ENCODE measurements at regions not wholly inside any gene's neighbourhood (a gene's known extent, or its start where the extent isn't known, plus 50 kb on each side); places are given as distances from the start of the nearest gene placed in this dataset.
"Not testable (repeated sequence)": the region's sequence is repeated elsewhere in the genome, so short reads cannot be mapped to it uniquely, and the experiment has no call there.

DNA sequence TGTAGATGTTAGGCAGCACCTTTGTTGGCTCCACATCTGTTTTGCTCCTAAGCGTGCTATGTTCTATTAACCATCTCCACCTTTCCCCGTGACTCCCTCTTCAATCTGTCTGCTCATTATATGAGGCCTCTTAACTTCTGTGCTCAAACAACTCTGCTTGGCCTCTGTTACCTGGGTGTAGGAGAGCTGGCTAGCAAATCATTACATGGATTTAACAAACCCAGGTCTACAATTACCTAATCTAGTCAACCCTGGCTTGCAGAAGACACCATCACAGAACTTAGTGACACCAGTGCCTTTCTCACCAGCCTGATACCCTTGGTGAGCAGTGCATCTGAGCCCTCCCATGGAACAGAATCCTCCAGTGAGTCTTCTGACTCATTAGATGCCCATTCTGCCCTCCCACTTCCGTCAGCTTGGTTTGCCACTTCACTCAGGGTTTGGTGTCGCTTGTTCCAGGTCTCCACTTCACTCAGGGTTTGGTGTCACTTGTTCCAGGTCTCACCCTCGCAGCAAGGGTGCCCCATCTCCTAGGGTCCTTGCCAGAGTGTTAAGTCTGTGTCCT, 92.0 kb upstream of the KIF26B start:
- intact Hi-C loops (cut with micrococcal nuclease) = no loop called here

DNA sequence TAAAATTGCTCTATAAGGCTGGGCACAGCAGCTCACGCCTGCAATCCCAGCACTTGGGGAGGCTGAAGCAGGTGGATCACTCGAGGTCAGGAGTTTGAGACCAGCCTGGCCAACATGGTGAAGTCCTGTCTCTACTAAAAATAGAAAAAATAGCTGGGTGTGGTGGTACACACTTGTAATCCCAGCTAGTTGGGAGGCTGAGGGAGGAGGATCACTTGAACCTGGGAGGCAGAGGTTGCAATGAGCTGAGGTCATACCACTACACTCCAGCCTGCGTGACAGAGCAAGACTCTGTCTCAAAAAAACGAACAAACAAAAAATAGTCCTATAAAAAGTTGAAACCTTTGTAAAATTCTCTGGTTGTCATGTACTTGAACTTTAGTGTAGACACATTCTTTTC, 93.0 kb upstream of the KIF26B start:
- intact Hi-C loops (cut with micrococcal nuclease) = not testable (repeated sequence)

DNA sequence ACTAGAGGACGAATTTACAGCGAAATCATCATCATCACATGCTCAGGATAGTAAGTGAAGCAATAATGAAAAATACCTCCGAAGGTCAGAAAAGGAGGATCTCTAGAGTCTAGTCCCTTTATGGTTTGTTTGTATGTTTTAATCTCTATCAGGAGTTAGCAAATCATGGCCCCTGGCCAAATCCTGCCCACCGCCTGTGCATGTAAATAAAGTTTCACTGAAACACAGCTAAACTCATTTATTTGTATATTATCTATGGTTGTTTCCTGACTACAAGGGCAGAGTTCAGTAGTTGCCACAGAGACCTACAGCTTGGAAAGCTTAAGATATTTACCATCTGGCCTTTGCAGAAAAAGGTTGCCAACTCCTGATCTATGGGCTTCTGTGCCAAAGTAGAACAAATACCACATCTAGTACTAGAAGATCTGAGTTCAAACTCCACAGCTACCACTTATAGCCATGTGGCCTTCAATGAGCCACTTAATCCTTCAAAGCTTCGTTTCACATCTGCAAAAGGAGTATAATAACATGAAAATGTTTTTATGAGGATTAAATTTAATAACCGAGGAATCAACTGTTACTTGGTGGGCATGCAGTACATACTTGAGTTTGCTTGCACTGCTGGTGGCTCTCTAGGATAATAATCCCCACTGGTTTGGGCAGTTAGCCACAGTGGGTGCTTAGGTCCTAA, 94.0 kb upstream of the KIF26B start:
- intact Hi-C loops (cut with micrococcal nuclease) = no loop called here

DNA sequence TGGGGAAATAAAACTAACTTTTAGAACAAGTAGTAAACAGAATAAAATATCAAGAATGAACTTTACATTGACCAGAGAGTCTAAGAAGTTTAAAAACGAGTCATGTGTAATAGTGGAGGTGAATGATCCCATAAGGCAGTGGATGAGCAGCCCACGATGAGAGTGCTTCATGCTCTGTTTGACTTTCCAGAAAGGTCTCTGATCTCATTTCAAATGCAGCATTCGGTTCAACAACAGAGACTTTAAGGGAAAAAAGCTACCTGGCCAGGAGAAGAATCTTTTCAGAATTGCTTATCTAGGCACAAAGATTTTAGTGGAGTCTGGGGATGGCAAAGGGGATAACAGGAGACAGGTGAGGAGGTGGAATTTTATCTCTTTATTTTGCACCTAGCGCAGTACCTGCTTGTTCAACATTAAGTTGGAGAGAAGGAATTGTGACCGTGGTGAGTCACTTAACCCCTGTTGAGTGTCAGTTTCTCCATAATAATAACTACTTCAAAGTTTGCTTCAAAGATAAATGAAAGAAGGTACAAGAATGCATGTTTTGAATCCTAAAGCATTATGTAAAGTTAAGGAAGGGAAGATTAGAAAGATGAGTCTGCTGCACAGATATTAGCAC, 94.9 kb upstream of the KIF26B start:
- intact Hi-C loops (cut with micrococcal nuclease) = no loop called here

DNA sequence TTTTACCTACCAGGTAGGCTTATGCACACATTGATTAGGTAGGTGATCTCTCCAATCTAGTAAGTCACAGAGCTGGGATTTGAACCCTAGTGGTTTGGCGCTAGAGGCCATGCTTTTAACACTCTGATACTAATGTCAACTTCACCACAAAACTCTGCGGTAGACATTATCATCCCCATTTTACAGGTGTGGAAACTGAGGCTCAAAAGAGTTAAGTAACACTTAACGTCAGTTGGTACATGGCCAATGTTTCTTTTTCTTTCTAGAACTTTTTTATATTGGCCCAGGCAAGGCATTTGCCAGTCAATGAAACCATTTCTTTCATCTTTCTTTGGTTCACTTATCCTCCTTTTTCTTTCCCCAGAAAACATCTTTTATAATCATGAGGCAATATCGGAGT, 95.9 kb upstream of the KIF26B start:
- intact Hi-C loops (cut with micrococcal nuclease) = no loop called here

DNA sequence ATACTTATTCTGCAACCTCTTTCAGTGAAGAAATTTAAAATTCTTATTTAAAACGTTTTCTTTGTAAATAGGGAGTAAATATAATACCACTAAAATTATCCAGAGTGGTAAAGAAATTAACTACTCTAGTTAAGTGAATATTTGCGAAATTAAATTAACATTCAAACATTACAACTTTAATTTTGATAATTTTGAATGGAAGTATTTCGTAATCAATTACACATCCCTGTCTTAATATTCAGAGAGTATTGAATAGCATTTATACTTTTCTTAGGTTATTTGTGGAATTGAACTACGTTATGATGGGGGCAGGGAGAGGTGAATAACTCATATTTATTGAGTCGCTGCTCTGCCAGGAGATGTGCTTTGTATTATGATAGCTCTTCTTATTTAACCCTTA, 96.3 kb upstream of the KIF26B start:
- intact Hi-C loops (cut with micrococcal nuclease) = no loop called here

DNA sequence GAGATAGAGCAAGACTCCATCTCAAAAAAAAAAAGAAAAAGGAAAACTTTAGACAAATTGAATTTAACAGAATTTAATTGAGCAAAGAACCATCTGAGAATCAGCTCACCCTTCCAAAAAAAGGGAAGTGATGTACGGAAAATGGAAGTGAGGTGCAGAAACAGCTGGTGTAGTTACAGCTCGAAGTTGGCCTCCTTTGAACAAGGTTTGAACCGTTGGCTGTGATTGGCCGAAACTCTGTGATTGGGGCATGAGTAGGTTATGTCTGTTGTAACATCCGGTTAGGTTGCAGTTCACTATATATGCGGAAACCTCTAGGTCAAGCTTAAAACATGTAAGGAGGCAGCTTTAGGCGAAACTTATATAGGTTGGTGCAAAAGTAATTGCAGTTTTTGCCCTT, 97.9 kb upstream of the KIF26B start:
- intact Hi-C loops (cut with micrococcal nuclease) = no loop called here

DNA sequence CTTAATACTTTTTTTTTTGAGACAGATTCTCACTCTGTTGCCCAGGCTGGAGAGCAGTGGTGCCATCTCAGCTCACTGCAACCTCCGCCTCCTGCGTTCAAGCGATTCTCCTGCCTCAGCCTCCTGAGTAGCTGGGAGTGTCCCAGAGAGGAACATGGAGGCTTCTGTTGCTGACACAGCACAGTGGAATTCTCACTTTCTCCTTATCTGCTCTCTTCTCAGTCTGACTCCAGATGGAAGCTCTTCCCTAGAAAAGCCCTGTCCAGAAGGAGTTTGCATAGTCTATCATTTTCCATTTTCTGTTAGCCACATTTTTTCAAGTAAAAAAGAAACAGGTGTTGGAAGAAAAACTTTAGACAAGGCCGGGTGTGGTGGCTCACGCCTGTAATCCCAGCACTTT, 98.5 kb upstream of the KIF26B start:
- intact Hi-C loops (cut with micrococcal nuclease) = not testable (repeated sequence)

DNA sequence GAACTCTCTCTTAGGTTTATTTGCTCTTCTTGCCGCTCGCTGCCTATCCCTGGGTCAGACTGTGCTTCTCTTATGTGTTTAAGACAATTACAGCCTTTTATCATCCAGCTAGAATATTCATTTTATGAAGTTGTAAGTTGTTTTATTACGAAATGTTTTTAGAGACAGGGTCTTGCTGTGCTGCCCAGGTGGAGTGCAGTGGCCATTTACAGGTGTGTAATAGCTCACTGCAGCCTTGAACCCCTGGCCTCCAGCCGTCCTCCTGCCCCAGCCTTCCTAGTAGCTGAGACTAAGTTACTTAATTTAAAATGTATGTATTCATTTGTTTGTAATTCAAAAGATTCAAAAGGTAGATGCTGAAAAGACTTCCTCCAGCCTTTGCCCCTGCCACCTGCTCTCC, 99.0 kb upstream of the KIF26B start:
- intact Hi-C loops (cut with micrococcal nuclease) = no loop called here

DNA sequence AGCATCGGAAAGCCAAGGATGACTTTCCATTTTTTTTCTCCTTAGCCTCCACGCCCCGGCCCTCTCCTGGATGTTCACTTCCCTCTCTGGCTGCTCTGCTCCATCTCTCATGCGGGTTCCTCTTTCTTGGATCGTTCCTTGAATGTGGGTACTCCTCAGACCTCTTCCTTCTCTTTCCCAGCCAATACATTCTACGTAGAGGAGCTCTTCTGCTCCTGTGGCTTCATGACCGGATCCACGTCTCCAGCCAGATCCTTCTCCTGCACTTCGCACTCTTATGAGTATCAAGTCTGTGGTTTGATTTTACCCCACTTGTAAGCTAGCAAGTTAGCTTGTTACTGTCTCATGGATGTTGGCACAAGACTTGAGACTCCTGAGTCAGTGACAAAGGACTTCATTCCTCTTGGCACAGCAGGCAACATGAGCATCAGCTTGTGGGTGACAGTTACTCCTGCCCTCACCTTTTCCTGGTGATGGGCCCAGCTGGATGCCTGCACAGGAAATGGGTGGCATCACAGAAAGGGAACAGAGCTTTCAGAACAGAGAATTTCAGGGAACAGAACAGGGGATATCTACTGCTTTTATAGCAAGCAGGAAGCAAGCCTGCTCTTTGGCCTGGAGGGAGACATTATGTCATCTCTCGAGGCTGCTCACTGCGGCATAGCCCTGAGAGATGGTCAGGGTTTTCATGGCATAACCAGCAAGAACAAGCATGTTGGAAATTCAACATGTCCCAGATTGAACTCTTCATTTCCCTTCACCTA, 100.1 kb upstream of the KIF26B start:
- intact Hi-C loops (cut with micrococcal nuclease) = no loop called here

DNA sequence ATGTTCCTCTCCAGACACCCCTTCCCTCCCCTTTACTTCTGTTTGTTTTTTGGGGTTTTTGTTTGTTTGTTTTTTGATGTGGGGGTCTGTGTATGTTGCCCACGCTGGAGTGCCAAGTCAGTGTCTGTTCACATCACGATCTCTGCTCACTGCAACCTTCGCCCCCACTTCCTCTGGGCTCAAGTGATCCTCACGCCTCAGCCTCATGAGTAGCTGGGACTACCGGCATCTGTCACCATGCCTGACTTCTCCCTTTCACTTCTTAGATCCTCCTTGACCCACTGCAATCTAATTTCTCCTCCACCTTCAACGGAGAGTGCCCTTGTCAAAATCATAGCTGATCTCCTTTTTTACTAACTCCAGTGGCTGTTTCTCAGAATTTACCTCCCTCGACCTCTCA, 100.7 kb upstream of the KIF26B start:
- intact Hi-C loops (cut with micrococcal nuclease) = no loop called here

DNA sequence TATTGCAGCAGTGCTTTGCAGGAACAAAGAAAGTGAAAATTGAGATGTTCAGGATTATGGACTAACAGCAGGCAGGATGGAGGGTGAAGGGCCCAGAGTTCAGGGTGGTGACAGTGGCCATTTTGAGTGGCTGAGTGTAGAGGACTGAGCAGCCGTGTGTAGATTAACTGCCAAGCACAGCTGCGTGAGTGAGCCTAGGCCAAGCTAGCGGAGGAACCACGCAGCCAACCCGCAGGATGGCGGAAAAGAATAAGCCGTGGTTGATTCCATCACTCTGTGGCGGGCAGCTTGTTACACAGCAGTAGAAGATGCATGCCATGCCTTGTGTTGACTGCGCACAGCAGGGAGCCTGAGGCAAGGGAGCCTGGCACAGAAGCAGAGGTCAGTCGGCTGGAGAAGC, 102.5 kb upstream of the KIF26B start:
- intact Hi-C loops (cut with micrococcal nuclease) = no loop called here

DNA sequence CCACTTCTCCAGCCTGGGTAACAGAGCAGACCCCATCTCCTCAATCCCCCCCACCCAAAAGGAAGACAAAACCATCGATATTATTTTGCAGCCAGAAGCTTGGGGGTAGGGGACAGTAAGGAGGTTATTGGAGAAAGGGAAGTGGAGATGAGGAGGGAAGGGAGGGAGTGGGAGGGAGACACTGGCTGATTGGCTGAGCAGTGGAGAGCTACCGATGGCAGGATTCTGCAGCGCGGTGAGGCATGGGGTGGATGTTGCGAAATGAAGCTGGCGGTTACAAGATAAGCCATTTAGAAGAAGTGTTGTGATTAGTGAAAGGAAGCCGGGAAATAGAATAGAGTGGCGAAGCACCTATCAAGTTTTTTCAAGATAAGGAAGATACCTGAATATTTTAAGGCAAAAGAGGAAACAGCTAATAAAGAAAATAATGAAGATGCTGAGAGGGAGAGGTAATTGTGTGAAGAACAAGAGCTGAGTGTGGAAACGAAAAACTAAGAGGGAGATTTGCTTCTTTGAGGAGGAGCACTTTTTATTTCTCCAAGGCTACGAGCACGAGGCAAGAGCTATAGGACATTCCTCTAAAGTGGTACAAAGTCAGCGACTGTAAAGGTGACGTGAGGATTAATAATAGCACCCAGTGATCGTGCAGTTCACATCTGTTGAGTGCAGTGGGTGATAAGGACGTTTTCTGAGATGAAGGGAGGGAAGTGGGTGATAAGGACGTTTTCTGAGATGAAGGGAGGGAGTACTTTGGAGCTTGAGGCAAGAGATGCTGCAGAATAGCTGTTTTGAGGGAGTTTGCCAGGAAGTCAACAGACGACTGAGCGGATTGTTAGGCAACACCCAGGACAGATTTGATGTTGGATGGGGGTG, 103.2 kb upstream of the KIF26B start:
- intact Hi-C loops (cut with micrococcal nuclease) = no loop called here

DNA sequence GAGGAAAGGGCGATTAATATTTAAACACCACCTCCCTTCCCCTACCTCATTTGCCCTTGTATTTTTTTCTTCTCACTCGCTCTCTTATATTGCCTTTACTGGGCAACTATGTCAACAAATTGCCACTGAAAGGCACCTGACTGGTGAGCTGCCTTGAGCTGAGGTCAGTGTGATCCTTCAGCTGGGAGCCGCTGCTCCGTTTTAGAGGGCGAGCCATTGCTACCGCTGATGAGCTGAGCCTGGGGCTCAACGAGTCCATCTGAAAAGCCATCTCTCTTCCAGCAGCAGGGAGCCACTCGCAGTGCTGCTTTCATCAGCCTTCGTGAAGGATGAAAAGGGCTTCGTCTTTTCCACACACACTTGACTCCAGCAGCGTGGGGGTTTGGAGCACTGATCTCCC, 108.0 kb upstream of the KIF26B start:
- intact Hi-C loops (cut with micrococcal nuclease) = no loop called here

DNA sequence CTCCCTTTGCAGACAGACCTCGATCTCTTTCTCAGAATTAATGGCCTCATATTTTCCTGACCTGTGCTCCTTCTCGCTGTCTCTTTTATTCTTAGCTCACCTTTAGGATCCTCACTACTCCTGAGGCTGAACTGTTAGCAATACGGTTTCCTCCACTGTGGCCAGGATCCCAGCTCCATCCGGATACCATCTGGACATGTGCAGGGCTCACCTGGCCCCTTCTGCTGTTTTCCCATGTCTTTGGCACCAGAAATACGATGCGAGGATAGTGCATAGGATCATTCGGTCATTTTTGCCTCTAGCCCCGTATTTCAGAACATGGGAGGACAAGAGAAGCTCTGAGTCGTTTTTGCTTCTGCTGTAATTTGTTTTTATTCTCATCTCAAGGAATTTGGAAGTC, 108.5 kb upstream of the KIF26B start:
- intact Hi-C loops (cut with micrococcal nuclease) = no loop called here

DNA sequence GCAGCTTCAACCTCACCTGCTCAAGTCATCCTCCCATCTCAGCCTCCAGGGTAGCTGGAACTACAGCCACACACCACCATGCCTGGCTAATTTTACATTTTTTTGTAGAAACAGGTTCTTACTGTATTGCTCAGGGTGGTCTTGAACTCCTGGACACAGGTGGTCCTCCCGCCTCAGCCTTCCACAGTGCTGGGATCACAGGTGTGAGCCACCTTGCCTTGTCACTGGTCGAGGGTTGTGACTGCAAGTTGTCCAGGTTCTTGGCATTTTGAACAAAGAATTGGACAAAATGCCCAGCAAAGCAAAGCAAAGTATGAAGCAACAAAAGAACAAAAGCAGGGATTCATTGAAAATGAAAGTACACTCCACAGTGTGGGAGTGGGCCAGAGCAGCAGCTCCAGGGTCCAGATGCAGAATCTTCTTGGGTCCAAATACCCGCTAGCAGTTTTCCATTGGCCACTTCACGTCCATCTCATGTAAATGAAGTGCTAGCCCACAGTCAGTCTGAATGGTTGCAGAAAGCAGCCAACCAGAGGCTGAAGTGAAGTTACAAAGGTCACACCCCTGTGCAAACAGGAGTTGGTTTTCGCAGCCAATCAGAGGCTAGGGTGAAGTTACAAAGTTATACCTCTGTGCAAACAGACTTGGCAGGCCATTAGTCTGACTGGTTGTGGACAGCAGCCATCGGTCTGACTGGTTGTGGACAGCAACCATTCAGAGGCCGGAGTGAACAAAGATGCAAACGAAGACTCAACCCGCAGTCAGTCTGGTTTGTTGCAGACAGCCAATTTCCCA, 109.5 kb upstream of the KIF26B start:
- intact Hi-C loops (cut with micrococcal nuclease) = no loop called here

DNA sequence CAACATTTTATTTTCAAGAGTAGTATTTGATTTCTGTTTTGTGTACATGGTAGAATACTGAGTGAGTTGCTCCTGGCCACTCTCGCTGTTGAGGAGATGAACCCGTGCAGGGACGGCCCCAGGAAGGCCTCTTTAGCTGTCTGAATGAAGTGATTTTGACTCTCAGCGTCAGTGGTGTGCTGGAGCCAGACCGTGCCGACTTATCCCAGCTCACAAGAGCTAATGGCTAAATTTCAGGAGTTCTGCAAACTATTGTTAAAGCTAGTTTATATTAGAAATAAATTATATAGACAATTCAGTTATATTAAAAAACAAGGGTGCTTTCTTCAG, 111.2 kb upstream of the KIF26B start:
- intact Hi-C loops (cut with micrococcal nuclease) = loop anchor here (2.0 to 5.0 kb wide), 3 partner anchors 71 to 389 kb away; partner anchors contain the start of gene HNRNPU

DNA sequence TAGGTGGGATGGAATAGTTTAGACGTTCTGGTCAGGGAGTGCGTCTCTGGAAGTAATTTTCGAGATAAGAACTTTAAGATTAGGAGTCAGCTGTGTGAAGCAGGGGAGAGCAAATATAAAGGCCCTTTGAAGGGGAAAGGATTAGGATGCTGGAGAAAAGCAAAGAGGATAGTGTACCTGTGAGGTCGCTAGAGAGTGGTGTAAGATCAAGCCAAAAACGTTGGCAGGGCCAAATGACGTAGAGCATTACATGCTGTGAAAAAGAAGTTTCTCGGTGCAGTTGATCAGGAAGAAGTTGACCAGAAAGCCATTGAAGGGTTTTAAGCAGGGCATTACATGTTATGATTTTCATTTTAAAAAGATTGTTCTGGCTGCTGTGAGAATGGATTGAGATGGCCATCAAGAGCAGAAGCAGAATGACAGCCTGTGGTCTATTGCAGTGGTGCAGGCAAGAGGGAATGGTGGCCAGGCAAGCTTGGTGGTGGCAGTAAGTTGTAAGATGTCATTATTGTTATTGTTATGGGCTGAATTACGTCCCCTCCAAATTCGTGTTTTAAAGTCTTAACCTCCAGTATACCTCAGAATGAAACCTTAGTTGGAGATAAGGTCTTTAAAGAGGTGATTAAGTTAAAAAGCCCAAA, 113.6 kb upstream of the KIF26B start:
- intact Hi-C loops (cut with micrococcal nuclease) = loop anchor here (5.0 kb wide), 1 partner anchor 69 kb away; no protein-coding TSS in a partner anchor

DNA sequence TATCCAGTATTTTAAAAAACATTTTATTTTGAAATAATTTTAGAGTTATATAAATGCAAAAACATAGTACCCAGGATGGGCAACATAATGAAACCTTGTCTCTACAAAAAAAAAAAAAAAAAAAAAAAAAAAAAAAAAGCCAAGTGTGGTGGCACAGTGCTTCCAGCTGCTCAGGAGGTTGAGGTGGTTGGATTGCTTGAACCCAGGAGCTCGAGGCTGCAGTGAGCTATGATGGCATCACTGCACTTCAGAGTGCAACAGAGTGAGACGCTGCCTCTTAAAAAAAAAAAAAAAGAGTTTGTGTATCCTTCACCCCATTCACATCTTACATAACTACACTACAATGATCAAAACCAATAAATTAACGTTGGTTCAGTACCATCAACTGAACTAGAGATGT, 115.6 kb upstream of the KIF26B start:
- intact Hi-C loops (cut with micrococcal nuclease) = no loop called here

DNA sequence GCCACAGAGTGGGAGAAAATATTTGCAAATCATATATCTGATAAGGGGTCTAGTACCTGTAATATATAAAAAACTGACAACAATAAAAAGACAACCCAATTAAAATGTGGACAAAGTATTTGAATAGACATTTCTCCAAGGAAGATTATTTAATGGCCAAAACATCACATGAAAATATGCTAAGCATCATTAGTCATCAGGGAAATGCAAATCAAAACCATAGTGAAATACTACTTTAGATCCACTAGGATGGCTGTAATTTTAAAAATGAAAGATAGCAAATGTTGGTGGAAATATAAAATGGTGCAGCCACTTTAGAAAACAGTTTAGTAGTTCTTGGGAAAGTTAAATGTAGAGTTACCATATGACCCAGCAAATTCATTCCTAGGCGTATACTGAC, 118.7 kb upstream of the KIF26B start:
- intact Hi-C loops (cut with micrococcal nuclease) = no loop called here

Measured in T-helper 2 cell treated with Interferon-gamma antibody and Interleukin-4, amounts not matched to agents 100 ng/mL and 5 ng/mL, for 36 hours (primary cell).